ENCODE measurements at regions not wholly inside any gene's neighbourhood (a gene's known extent, or its start where the extent isn't known, plus 50 kb on each side); places are given as distances from the start of the nearest gene placed in this dataset.
"Not testable (repeated sequence)": the region's sequence is repeated elsewhere in the genome, so short reads cannot be mapped to it uniquely, and the experiment has no call there.

GRCh38 chr13:62799931-62800436 lies 1384.3 kb upstream of the PCDH20 start:
- Histone ChIP-seq H3K9ac (ENCODE audit: low read depth, low read length) (no peak overlapping the region), H3K9me3 (ENCODE audit: insufficient read depth, low read depth, low read length) (no peaks in the 10 kb centered on the region), H3K27ac (ENCODE audit: low read length) (no peak overlapping the region), H3K4me1 (ENCODE audit: insufficient read depth, low read length) (no peaks in the 10 kb centered on the region), H3K4me3 (ENCODE audit: low read length) (no peak overlapping the region), H3K36me3 (ENCODE audit: insufficient read depth, low read depth, low read length) (no peaks in the 10 kb centered on the region), H3K27me3 (ENCODE audit: insufficient read depth, low read length) (no peaks in the 10 kb centered on the region)

- Histone ChIP-seq H3K27me3 (ENCODE audit: insufficient read depth, low read length) (no peaks in the 10 kb centered on the region), H3K9ac (ENCODE audit: low read depth, low read length) (no peak overlapping the region), H3K9me3 (ENCODE audit: insufficient read depth, low read depth, low read length) (no peaks in the 10 kb centered on the region), H3K4me1 (ENCODE audit: insufficient read depth, low read length) (no peaks in the 10 kb centered on the region), H3K27ac (ENCODE audit: low read length) (no peak overlapping the region), H3K4me3 (ENCODE audit: low read length) (no peak overlapping the region), H3K36me3 (ENCODE audit: insufficient read depth, low read depth, low read length) (no peaks in the 10 kb centered on the region)
Observed at GRCh38 chr13:62799038-62799535, 1383.4 kb upstream of the PCDH20 start.

DNA sequence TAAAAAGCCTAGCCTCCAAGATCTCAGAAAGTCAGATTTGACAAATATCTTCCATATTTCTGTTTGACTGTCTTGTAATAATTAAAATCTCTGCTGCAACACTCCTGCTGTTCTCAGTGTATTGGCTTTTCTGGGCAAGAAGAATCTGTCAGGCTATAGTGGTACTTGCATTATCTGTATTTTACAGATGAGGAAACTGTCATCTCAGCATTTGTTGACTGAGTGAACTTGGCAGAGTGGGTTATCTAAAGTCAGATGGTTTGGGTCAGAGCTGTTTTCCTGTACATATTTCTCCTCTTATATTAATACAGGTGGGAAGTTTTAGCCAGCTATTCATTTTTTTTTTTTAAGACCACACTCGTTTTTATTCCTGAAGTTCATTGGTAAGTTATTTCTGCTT lies 1378.2 kb upstream of the PCDH20 start:
- Histone ChIP-seq H3K9ac (ENCODE audit: low read depth, low read length) (no peak overlapping the region), H3K36me3 (ENCODE audit: insufficient read depth, low read depth, low read length) (no peaks in the 10 kb centered on the region), H3K9me3 (ENCODE audit: insufficient read depth, low read depth, low read length) (peaks cover 1% of the 10 kb centered on the region; the same call in 1 of the 2 replicates), H3K27ac (ENCODE audit: low read length) (no peak overlapping the region), H3K4me1 (ENCODE audit: insufficient read depth, low read length) (no peaks in the 10 kb centered on the region), H3K4me3 (ENCODE audit: low read length) (no peak overlapping the region), H3K27me3 (ENCODE audit: insufficient read depth, low read length) (no peaks in the 10 kb centered on the region)

- Histone ChIP-seq H3K27ac (ENCODE audit: low read length) (no peak overlapping the region), H3K36me3 (ENCODE audit: insufficient read depth, low read depth, low read length) (no peaks in the 10 kb centered on the region)
Observed at GRCh38 chr13:62781866-62782265, 1366.2 kb upstream of the PCDH20 start.

GRCh38 chr13:62779161-62779560 lies 1363.5 kb upstream of the PCDH20 start:
- Histone ChIP-seq H3K4me3 (ENCODE audit: low read length) (no peak overlapping the region), H3K27ac (ENCODE audit: low read length) (no peak overlapping the region), H3K4me1 (ENCODE audit: insufficient read depth, low read length) (no peaks in the 10 kb centered on the region; the same call in 1 of the 2 replicates), H3K9me3 (ENCODE audit: insufficient read depth, low read depth, low read length) (no peaks in the 10 kb centered on the region), H3K9ac (ENCODE audit: low read depth, low read length) (no peak overlapping the region), H3K27me3 (ENCODE audit: insufficient read depth, low read length) (no peaks in the 10 kb centered on the region), H3K36me3 (ENCODE audit: insufficient read depth, low read depth, low read length) (no peaks in the 10 kb centered on the region)

More at GRCh38 chr13:62781866-62782265, 1366.2 kb upstream of the PCDH20 start:
- no peaks in the 10 kb centered on the region for H3K9me3 ChIP-seq (ENCODE audit: insufficient read depth, low read depth, low read length)
- no peaks in the 10 kb centered on the region for H3K27me3 ChIP-seq (ENCODE audit: insufficient read depth, low read length)
- no peak overlapping the region for H3K9ac ChIP-seq (ENCODE audit: low read depth, low read length)
- no peak overlapping the region for H3K4me3 ChIP-seq (ENCODE audit: low read length)
- no peaks in the 10 kb centered on the region; the same call in 1 of the 2 replicates for H3K4me1 ChIP-seq (ENCODE audit: insufficient read depth, low read length)

- Histone ChIP-seq H3K9me3 (ENCODE audit: insufficient read depth, low read depth, low read length) (no peaks in the 10 kb centered on the region), H3K4me1 (ENCODE audit: insufficient read depth, low read length) (no peaks in the 10 kb centered on the region), H3K9ac (ENCODE audit: low read depth, low read length) (no peak overlapping the region), H3K36me3 (ENCODE audit: insufficient read depth, low read depth, low read length) (no peaks in the 10 kb centered on the region), H3K27ac (ENCODE audit: low read length) (no peak overlapping the region), H3K4me3 (ENCODE audit: low read length) (no peak overlapping the region), H3K27me3 (ENCODE audit: insufficient read depth, low read length) (no peaks in the 10 kb centered on the region)
Observed at GRCh38 chr13:62767473-62767872, 1351.8 kb upstream of the PCDH20 start.

DNA sequence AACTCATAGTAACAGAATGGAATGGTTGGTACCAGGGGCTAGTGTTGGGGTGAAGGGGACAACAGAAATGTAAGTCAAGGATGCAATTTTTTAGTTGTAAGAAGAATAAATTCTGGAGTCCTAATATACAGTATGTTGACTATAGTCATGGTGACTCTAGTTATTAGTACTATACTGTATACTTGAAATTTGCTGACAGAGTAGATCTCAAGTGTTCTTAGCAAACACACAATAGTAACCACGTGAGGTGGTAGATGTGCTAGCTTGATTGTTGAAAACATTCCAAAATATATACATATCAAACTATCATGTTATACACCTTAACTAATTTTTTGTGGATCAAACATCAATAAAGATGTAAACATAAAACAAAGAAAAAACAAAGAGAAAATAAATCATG lies 1345.1 kb upstream of the PCDH20 start:
- H3K9ac ChIP-seq (ENCODE audit: low read depth, low read length): no peak overlapping the region
- H3K36me3 ChIP-seq (ENCODE audit: insufficient read depth, low read depth, low read length): no peaks in the 10 kb centered on the region
- H3K27me3 ChIP-seq (ENCODE audit: insufficient read depth, low read length): no peaks in the 10 kb centered on the region
- no peak overlapping the region for H3K4me3 ChIP-seq (ENCODE audit: low read length)
- H3K4me1 ChIP-seq (ENCODE audit: insufficient read depth, low read length): no peaks in the 10 kb centered on the region
- no peak overlapping the region for H3K27ac ChIP-seq (ENCODE audit: low read length)
- no peaks in the 10 kb centered on the region for H3K9me3 ChIP-seq (ENCODE audit: insufficient read depth, low read depth, low read length)

- no peaks in the 10 kb centered on the region for H3K27me3 ChIP-seq (ENCODE audit: insufficient read depth, low read length)
- H3K36me3 ChIP-seq (ENCODE audit: insufficient read depth, low read depth, low read length): no peaks in the 10 kb centered on the region
- H3K9ac ChIP-seq (ENCODE audit: low read depth, low read length): no peak overlapping the region
- no peaks in the 10 kb centered on the region for H3K4me1 ChIP-seq (ENCODE audit: insufficient read depth, low read length)
- no peaks in the 10 kb centered on the region for H3K9me3 ChIP-seq (ENCODE audit: insufficient read depth, low read depth, low read length)
- H3K27ac ChIP-seq (ENCODE audit: low read length): no peak overlapping the region
- H3K4me3 ChIP-seq (ENCODE audit: low read length): no peak overlapping the region
Observed at GRCh38 chr13:62747629-62748028, 1332.0 kb upstream of the PCDH20 start.

DNA sequence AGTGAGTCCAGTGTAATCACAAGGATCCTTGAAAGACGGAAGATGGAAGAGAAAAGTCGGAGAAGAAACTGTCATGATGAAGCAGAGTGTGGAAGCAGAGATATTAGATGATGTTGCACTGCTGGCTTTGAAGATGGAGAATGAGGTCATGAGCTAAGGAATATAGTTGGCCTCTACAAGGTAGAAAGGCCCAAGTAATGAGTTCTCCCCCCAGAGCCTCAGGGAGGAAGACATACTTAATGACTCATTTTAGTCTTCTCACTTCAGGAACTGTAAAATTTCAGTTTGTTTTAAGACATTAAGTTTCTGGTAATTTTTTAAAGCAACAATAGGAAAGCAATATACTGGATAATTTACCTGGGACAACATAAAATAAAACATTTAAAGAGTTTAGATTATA lies 1331.5 kb upstream of the PCDH20 start:
- Histone ChIP-seq H3K9ac (ENCODE audit: low read depth, low read length) (no peak overlapping the region), H3K4me3 (ENCODE audit: low read length) (no peak overlapping the region), H3K4me1 (ENCODE audit: insufficient read depth, low read length) (no peaks in the 10 kb centered on the region), H3K36me3 (ENCODE audit: insufficient read depth, low read depth, low read length) (no peaks in the 10 kb centered on the region), H3K9me3 (ENCODE audit: insufficient read depth, low read depth, low read length) (no peaks in the 10 kb centered on the region), H3K27ac (ENCODE audit: low read length) (no peak overlapping the region), H3K27me3 (ENCODE audit: insufficient read depth, low read length) (no peaks in the 10 kb centered on the region)

- H3K27me3 ChIP-seq (ENCODE audit: insufficient read depth, low read length); H3K4me3 ChIP-seq (ENCODE audit: low read length); H3K27ac ChIP-seq (ENCODE audit: low read length); H3K9ac ChIP-seq (ENCODE audit: low read depth, low read length); H3K36me3 ChIP-seq (ENCODE audit: insufficient read depth, low read depth, low read length); H3K9me3 ChIP-seq (ENCODE audit: insufficient read depth, low read depth, low read length); H3K4me1 ChIP-seq (ENCODE audit: insufficient read depth, low read length): not testable (repeated sequence)
Observed at GRCh38 chr13:62729746-62730145, 1314.1 kb upstream of the PCDH20 start.

DNA sequence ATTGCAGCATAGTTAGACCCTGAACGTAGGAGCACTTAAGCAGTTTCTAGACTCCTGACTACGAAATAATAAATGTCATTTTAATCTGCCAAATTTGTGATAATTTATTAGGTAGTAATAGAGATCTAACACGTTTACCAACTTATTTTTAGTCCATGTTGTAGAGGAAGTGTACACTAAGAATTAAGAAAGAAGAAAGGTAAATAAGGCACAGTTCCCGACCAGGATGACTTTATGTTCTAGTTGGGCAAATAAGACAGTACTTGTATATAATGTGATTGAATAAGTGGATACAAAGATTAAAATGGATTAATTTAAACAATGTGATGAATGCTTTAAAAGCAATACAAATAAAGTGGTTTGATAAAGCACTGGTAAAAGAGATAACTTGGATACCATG lies 1306.2 kb upstream of the PCDH20 start:
- no peak overlapping the region for H3K27ac ChIP-seq (ENCODE audit: low read length)
- H3K27me3 ChIP-seq (ENCODE audit: insufficient read depth, low read length): no peaks in the 10 kb centered on the region
- no peaks in the 10 kb centered on the region for H3K4me1 ChIP-seq (ENCODE audit: insufficient read depth, low read length)
- H3K36me3 ChIP-seq (ENCODE audit: insufficient read depth, low read depth, low read length): no peaks in the 10 kb centered on the region
- H3K9me3 ChIP-seq (ENCODE audit: insufficient read depth, low read depth, low read length): no peaks in the 10 kb centered on the region
- H3K4me3 ChIP-seq (ENCODE audit: low read length): no peak overlapping the region
- no peak overlapping the region for H3K9ac ChIP-seq (ENCODE audit: low read depth, low read length)

- H3K27me3 ChIP-seq (ENCODE audit: insufficient read depth, low read length); H3K9ac ChIP-seq (ENCODE audit: low read depth, low read length); H3K27ac ChIP-seq (ENCODE audit: low read length); H3K4me3 ChIP-seq (ENCODE audit: low read length); H3K4me1 ChIP-seq (ENCODE audit: insufficient read depth, low read length); H3K9me3 ChIP-seq (ENCODE audit: insufficient read depth, low read depth, low read length); H3K36me3 ChIP-seq (ENCODE audit: insufficient read depth, low read depth, low read length): not testable (repeated sequence)
Observed at GRCh38 chr13:62711948-62712347, 1296.3 kb upstream of the PCDH20 start.
